ENCODE measurements at regions not wholly inside any gene's neighbourhood (a gene's known extent, or its start where the extent isn't known, plus 50 kb on each side); places are given as distances from the start of the nearest gene placed in this dataset.

- no peak for TF ChIP-seq CTCF (IDR thresholded peaks at IDR 0.05; ENCODE audit: control insufficient read depth, insufficient read depth, low read depth, low read length, missing control alignments)
- no peak overlapping the region for H3K4me3 ChIP-seq (ENCODE audit: control insufficient read depth, low read depth, low read length)
- no peak for DNase-seq (ENCODE audit: low read depth)
These were observed 151.8 kb upstream of the CADM2 start for GRCh38 chr3:84806958-84807357.

- DNase-seq (ENCODE audit: low read depth) = no peak
- no peak overlapping the region for H3K4me3 ChIP-seq (ENCODE audit: control insufficient read depth, low read depth, low read length)
These were observed 138.7 kb upstream of the CADM2 start for GRCh38 chr3:84820126-84820525.

GRCh38 chr3:84820906-84821305 is 137.9 kb upstream of the CADM2 start:
- DNase-seq (ENCODE audit: low read depth) = no peak
- no peak overlapping the region for H3K4me3 ChIP-seq (ENCODE audit: control insufficient read depth, low read depth, low read length)
- no peak for TF ChIP-seq CTCF (IDR thresholded peaks at IDR 0.05; ENCODE audit: control insufficient read depth, insufficient read depth, low read depth, low read length, missing control alignments)

More at GRCh38 chr3:84820126-84820525, 138.7 kb upstream of the CADM2 start:
- no peak for TF ChIP-seq CTCF (IDR thresholded peaks at IDR 0.05; ENCODE audit: control insufficient read depth, insufficient read depth, low read depth, low read length, missing control alignments)

GRCh38 chr3:84825817-84826216 is 133.0 kb upstream of the CADM2 start:
- no peak for DNase-seq (ENCODE audit: low read depth)
- H3K4me3 ChIP-seq (ENCODE audit: control insufficient read depth, low read depth, low read length) = no peak overlapping the region
- TF ChIP-seq CTCF (IDR thresholded peaks at IDR 0.05; ENCODE audit: control insufficient read depth, insufficient read depth, low read depth, low read length, missing control alignments) = no peak

- no peak overlapping the region for H3K4me3 ChIP-seq (ENCODE audit: control insufficient read depth, low read depth, low read length)
- DNase-seq (ENCODE audit: low read depth) = no peak
- no peak for TF ChIP-seq CTCF (IDR thresholded peaks at IDR 0.05; ENCODE audit: control insufficient read depth, insufficient read depth, low read depth, low read length, missing control alignments)
These were observed 128.3 kb upstream of the CADM2 start for GRCh38 chr3:84830476-84830875.

GRCh38 chr3:84835366-84835765 is 123.4 kb upstream of the CADM2 start:
- TF ChIP-seq CTCF (IDR thresholded peaks at IDR 0.05; ENCODE audit: control insufficient read depth, insufficient read depth, low read depth, low read length, missing control alignments) = no peak
- H3K4me3 ChIP-seq (ENCODE audit: control insufficient read depth, low read depth, low read length) = no peak overlapping the region
- DNase-seq (ENCODE audit: low read depth) = no peak

GRCh38 chr3:84836961-84837360 is 121.8 kb upstream of the CADM2 start:
- no peak for TF ChIP-seq CTCF (IDR thresholded peaks at IDR 0.05; ENCODE audit: control insufficient read depth, insufficient read depth, low read depth, low read length, missing control alignments)
- no peak for DNase-seq (ENCODE audit: low read depth)
- no peak overlapping the region for H3K4me3 ChIP-seq (ENCODE audit: control insufficient read depth, low read depth, low read length)

Data from AG09309 (cell line).